ENCODE measurements at regions not wholly inside any gene's neighbourhood (a gene's known extent, or its start where the extent isn't known, plus 50 kb on each side); places are given as distances from the start of the nearest gene placed in this dataset.

- intact Hi-C loops (cut with DNase I, micrococcal nuclease) = loop anchor here in 1 of 2 experiments (1.0 to 5.0 kb wide), 2 partner anchors 61 to 308 kb away; no protein-coding TSS in a partner anchor
- Mint-ChIP-seq H3K27ac (peak overlapping the region; percentile 47), H3K4me3 (no peak overlapping the region), H3K9me3 (ENCODE audit: low read depth) (peaks cover 10% of the 10 kb centered on the region), H3K27me3 (no peaks in the 10 kb centered on the region), H3K36me3 (ENCODE audit: low read depth) (peaks cover 11% of the 10 kb centered on the region), H3K4me1 (peaks cover 22% of the 10 kb centered on the region)
- POLR2A ChIA-PET = interaction anchor here (1.0 kb wide), 1 partner anchor 100 kb away, joined by 3 read pairs; no protein-coding TSS in a partner anchor
- CTCF ChIA-PET = interaction anchor here (0.6 to 1.4 kb wide), 5 partner anchors 17 to 311 kb away, joined by 3 to 5 read pairs (median 3); no protein-coding TSS in a partner anchor
- no peak for DNase-seq
- ATAC-seq = peak; percentile 67
These were observed 73.9 kb downstream of the CASP3 start for GRCh38 chr4:184575306-184575705.

GRCh38 chr4:184574861-184575260, 74.4 kb downstream of the CASP3 start:
- DNase-seq (peak; percentile 43), ATAC-seq (peak; percentile 68)
- H3K4me1 Mint-ChIP-seq = peaks cover 22% of the 10 kb centered on the region
- intact Hi-C loops (cut with DNase I, micrococcal nuclease) = loop anchor here in 1 of 2 experiments (1.0 to 5.0 kb wide), 3 partner anchors 61 to 308 kb away; partner anchors contain the start of genes CASP3 and PRIMPOL
- H3K27me3 Mint-ChIP-seq = no peaks in the 10 kb centered on the region
- POLR2A ChIA-PET = interaction anchor here (1.0 kb wide), 1 partner anchor 100 kb away, joined by 3 read pairs; no protein-coding TSS in a partner anchor
- H3K36me3 Mint-ChIP-seq (ENCODE audit: low read depth) = peaks cover 10% of the 10 kb centered on the region
- peak overlapping the region; percentile 5 for H3K4me3 Mint-ChIP-seq
- H3K27ac Mint-ChIP-seq = peak overlapping the region; percentile 93
- CTCF ChIA-PET = interaction anchor here (0.6 to 1.4 kb wide), 5 partner anchors 18 to 311 kb away, joined by 3 to 5 read pairs (median 3); no protein-coding TSS in a partner anchor
- H3K9me3 Mint-ChIP-seq (ENCODE audit: low read depth) = peaks cover 7% of the 10 kb centered on the region

GRCh38 chr4:184573701-184574100, 75.5 kb downstream of the CASP3 start:
- DNase-seq = no peak
- Mint-ChIP-seq H3K4me1 (peaks cover 22% of the 10 kb centered on the region), H3K4me3 (peak overlapping the region; percentile 29), H3K9me3 (ENCODE audit: low read depth) (peaks cover 4% of the 10 kb centered on the region), H3K27ac (peak overlapping the region; percentile 90), H3K36me3 (ENCODE audit: low read depth) (peaks cover 6% of the 10 kb centered on the region), H3K27me3 (no peaks in the 10 kb centered on the region)
- intact Hi-C loops (cut with DNase I, micrococcal nuclease) = loop anchor here (1.0 to 5.0 kb wide), 7 partner anchors 37 to 305 kb away; partner anchors contain the start of genes CASP3 (in 2 of the 2), PRIMPOL (in 2 of the 2) and IRF2 (in 1 of the 2)
- peak; percentile 53 for ATAC-seq
- POLR2A ChIA-PET = interaction anchor here (0.6 to 1.0 kb wide), 7 partner anchors 26 to 264 kb away, joined by 3 to 8 read pairs (median 5); partner anchors contain the start of gene IRF2
- CTCF ChIA-PET = interaction anchor here (0.7 to 1.0 kb wide), 6 partner anchors 27 to 144 kb away, joined by 3 to 6 read pairs (median 4); no protein-coding TSS in a partner anchor

- intact Hi-C loops (cut with DNase I, micrococcal nuclease) = no loop called here
- CTCF ChIA-PET = interaction anchor here (0.6 to 1.0 kb wide), 2 partner anchors 15 to 1125 kb away, joined by 3 to 4 read pairs; no protein-coding TSS in a partner anchor
- Mint-ChIP-seq H3K4me1 (peaks cover 11% of the 10 kb centered on the region), H3K36me3 (ENCODE audit: low read depth) (peaks cover 3% of the 10 kb centered on the region), H3K27ac (no peak overlapping the region), H3K27me3 (no peaks in the 10 kb centered on the region), H3K4me3 (no peak overlapping the region), H3K9me3 (ENCODE audit: low read depth) (peaks cover 2% of the 10 kb centered on the region)
- POLR2A ChIA-PET = no interaction called here
- DNase-seq = no peak
- ATAC-seq = no peak
These were observed 80.5 kb downstream of the CASP3 start for GRCh38 chr4:184568770-184569169.

- intact Hi-C loops (cut with DNase I, micrococcal nuclease) = no loop called here
- Mint-ChIP-seq H3K36me3 (ENCODE audit: low read depth) (no peaks in the 10 kb centered on the region), H3K4me3 (no peak overlapping the region), H3K27ac (no peak overlapping the region), H3K27me3 (no peaks in the 10 kb centered on the region), H3K9me3 (ENCODE audit: low read depth) (no peaks in the 10 kb centered on the region), H3K4me1 (no peaks in the 10 kb centered on the region)
- ChIA-PET POLR2A (no interaction called here), CTCF (no interaction called here)
- no peak for DNase-seq
- ATAC-seq = no peak
These were observed 85.6 kb downstream of the CASP3 start for GRCh38 chr4:184563621-184564020.

- POLR2A ChIA-PET = no interaction called here
- CTCF ChIA-PET = interaction anchor here (1.0 kb wide), 1 partner anchor 57 kb away, joined by 4 read pairs; no protein-coding TSS in a partner anchor
- H3K27ac Mint-ChIP-seq = no peak overlapping the region
These were observed 84.6 kb upstream of the IRF2 start for GRCh38 chr4:184558996-184559395.

GRCh38 chr4:184553891-184554290, 79.5 kb upstream of the IRF2 start:
- peaks cover 5% of the 10 kb centered on the region for H3K4me1 Mint-ChIP-seq
- intact Hi-C loops (cut with DNase I, micrococcal nuclease) = no loop called here
- no peaks in the 10 kb centered on the region for H3K9me3 Mint-ChIP-seq (ENCODE audit: low read depth)
- H3K27ac Mint-ChIP-seq = no peak overlapping the region
- H3K36me3 Mint-ChIP-seq (ENCODE audit: low read depth) = no peaks in the 10 kb centered on the region
- no peak for ATAC-seq
- DNase-seq = no peak
- ChIA-PET POLR2A (no interaction called here), CTCF (interaction anchor here (0.6 kb wide), 1 partner anchor 954 kb away, joined by 3 read pairs; no protein-coding TSS in a partner anchor)
- no peaks in the 10 kb centered on the region for H3K27me3 Mint-ChIP-seq
- no peak overlapping the region for H3K4me3 Mint-ChIP-seq

More at GRCh38 chr4:184558996-184559395, 84.6 kb upstream of the IRF2 start:
- H3K9me3 Mint-ChIP-seq (ENCODE audit: low read depth) = no peaks in the 10 kb centered on the region
- DNase-seq (no peak), ATAC-seq (no peak)
- intact Hi-C loops (cut with DNase I, micrococcal nuclease) = no loop called here
- no peaks in the 10 kb centered on the region for H3K36me3 Mint-ChIP-seq (ENCODE audit: low read depth)
- H3K4me3 Mint-ChIP-seq = no peak overlapping the region
- H3K4me1 Mint-ChIP-seq = peaks cover 4% of the 10 kb centered on the region
- no peaks in the 10 kb centered on the region for H3K27me3 Mint-ChIP-seq

- intact Hi-C loops (cut with DNase I, micrococcal nuclease) = no loop called here
- Mint-ChIP-seq H3K9me3 (ENCODE audit: low read depth) (no peaks in the 10 kb centered on the region), H3K27me3 (no peaks in the 10 kb centered on the region), H3K4me3 (no peak overlapping the region), H3K4me1 (peaks cover 15% of the 10 kb centered on the region), H3K36me3 (ENCODE audit: low read depth) (no peaks in the 10 kb centered on the region), H3K27ac (no peak overlapping the region)
- DNase-seq (no peak), ATAC-seq (no peak)
- ChIA-PET CTCF (interaction anchor here (0.5 to 2.6 kb wide), 5 partner anchors 36 to 298 kb away, joined by 3 to 8 read pairs (median 3); no protein-coding TSS in a partner anchor), POLR2A (no interaction called here)
These were observed 76.1 kb upstream of the IRF2 start for GRCh38 chr4:184550476-184550875.

- H3K9me3 Mint-ChIP-seq (ENCODE audit: low read depth) = no peaks in the 10 kb centered on the region
- H3K4me3 Mint-ChIP-seq = no peak overlapping the region
- H3K36me3 Mint-ChIP-seq (ENCODE audit: low read depth) = no peaks in the 10 kb centered on the region
- peaks cover 16% of the 10 kb centered on the region for H3K4me1 Mint-ChIP-seq
- H3K27ac Mint-ChIP-seq = no peak overlapping the region
- ChIA-PET POLR2A (no interaction called here), CTCF (no interaction called here)
- ATAC-seq (no peak), DNase-seq (no peak)
- intact Hi-C loops (cut with DNase I, micrococcal nuclease) = no loop called here
- no peaks in the 10 kb centered on the region for H3K27me3 Mint-ChIP-seq
These were observed 74.4 kb upstream of the IRF2 start for GRCh38 chr4:184548648-184549341.

GRCh38 chr4:184548316-184548647, 73.9 kb upstream of the IRF2 start:
- H3K27me3 Mint-ChIP-seq = no peaks in the 10 kb centered on the region
- H3K9me3 Mint-ChIP-seq (ENCODE audit: low read depth) = no peaks in the 10 kb centered on the region
- H3K27ac Mint-ChIP-seq = no peak overlapping the region
- ChIA-PET CTCF (no interaction called here), POLR2A (no interaction called here)
- no peak for DNase-seq
- ATAC-seq = peak; percentile 19
- H3K4me1 Mint-ChIP-seq = peaks cover 16% of the 10 kb centered on the region
- intact Hi-C loops (cut with DNase I, micrococcal nuclease) = no loop called here
- no peak overlapping the region for H3K4me3 Mint-ChIP-seq
- H3K36me3 Mint-ChIP-seq (ENCODE audit: low read depth) = no peaks in the 10 kb centered on the region

- ChIA-PET POLR2A (no interaction called here), CTCF (no interaction called here)
- no peaks in the 10 kb centered on the region for H3K9me3 Mint-ChIP-seq (ENCODE audit: low read depth)
- H3K36me3 Mint-ChIP-seq (ENCODE audit: low read depth) = no peaks in the 10 kb centered on the region
- H3K27me3 Mint-ChIP-seq = no peaks in the 10 kb centered on the region
- intact Hi-C loops (cut with DNase I, micrococcal nuclease) = no loop called here
- ATAC-seq = no peak
- no peak overlapping the region for H3K4me3 Mint-ChIP-seq
- DNase-seq = no peak
- peaks cover 22% of the 10 kb centered on the region for H3K4me1 Mint-ChIP-seq
- H3K27ac Mint-ChIP-seq = no peak overlapping the region
These were observed 70.5 kb upstream of the IRF2 start for GRCh38 chr4:184544788-184545409.

All from activated CD4-positive, alpha-beta T cell treated with anti-CD3 and anti-CD28 coated beads for 36 hours (primary cell).